ENCODE measurements at regions not wholly inside any gene's neighbourhood (a gene's known extent, or its start where the extent isn't known, plus 50 kb on each side); places are given as distances from the start of the nearest gene placed in this dataset.
A peak's percentile ranks its signal among the peaks of the same experiment; 100 is the strongest.

- Histone ChIP-seq H2AFZ (ENCODE audit: low read length) (no peak overlapping the region), H3K23me2 (ENCODE audit: low read depth, low read length) (no peaks in the 10 kb centered on the region), H3K14ac (ENCODE audit: insufficient read length) (no peak overlapping the region), H2BK20ac (ENCODE audit: low read length) (no peak overlapping the region), H2BK5ac (ENCODE audit: low read depth, low read length) (no peak overlapping the region), H3K4me2 (ENCODE audit: insufficient read depth in 1 of 2, low read depth in 2 of 2, low read length in 2 of 2) (no peak overlapping the region), H3K56ac (replicated peaks; ENCODE audit: insufficient read length, low read depth, low read length) (no peak overlapping the region), H3K4me1 (replicated peaks in 1 of 4; ENCODE audit: control insufficient read depth in 3 of 4, insufficient read depth in 4 of 4, low read length in 3 of 4) (peaks cover 5 to 16% (median 10%) of the 10 kb centered on the region in 4 experiments; a peak in 6 of 7 replicates), H4K8ac (ENCODE audit: extremely low read depth, insufficient read depth, low read length) (no peak overlapping the region), H3K27me3 (replicated peaks in 1 of 4; ENCODE audit: control insufficient read depth in 3 of 4, extremely low read depth in 1 of 4, insufficient read depth in 3 of 4, low read length in 3 of 4) (no peaks in the 10 kb centered on the region), H4K91ac (replicated peaks; ENCODE audit: insufficient read length, low read length) (no peak overlapping the region), H3K9ac (replicated peaks in 1 of 4; ENCODE audit: extremely low read depth in 1 of 4, low read depth in 3 of 4, low read length in 3 of 4) (no peak overlapping the region), H3K27ac (ENCODE audit: low read depth, low read length) (no peak overlapping the region), H3K9me3 (ENCODE audit: insufficient read depth in 2 of 2, low read depth in 1 of 2, low read length in 1 of 2) (no peaks in the 10 kb centered on the region), H2BK12ac (ENCODE audit: low read depth, low read length) (no peak overlapping the region), H3K79me2 (ENCODE audit: control insufficient read depth in 1 of 2, insufficient read depth in 2 of 2, low read length in 2 of 2) (no peaks in the 10 kb centered on the region), H3K79me1 (ENCODE audit: low read depth, low read length) (no peaks in the 10 kb centered on the region; the same call in 1 of the 2 replicates), H2BK120ac (replicated peaks; ENCODE audit: low read depth, low read length) (peak overlapping the region; percentile 47), H2BK15ac (ENCODE audit: low read length) (no peak overlapping the region), H3K36me3 (ENCODE audit: control insufficient read depth in 2 of 4, insufficient read depth in 4 of 4, low read length in 3 of 4) (no peaks in the 10 kb centered on the region), H4K20me1 (replicated peaks in 1 of 2; ENCODE audit: control insufficient read depth in 1 of 2, insufficient read depth in 2 of 2, low read length in 2 of 2) (peaks cover 0 to 9% of the 10 kb centered on the region in 2 experiments), H3K18ac (ENCODE audit: extremely low read depth, low read length) (peak overlapping the region; percentile 35; the same call in 1 of the 2 replicates), H3K4me3 (ENCODE audit: extremely low read depth in 1 of 4, insufficient read depth in 2 of 4, low read depth in 3 of 4, low read length in 4 of 4) (no peak overlapping the region), H2AK5ac (ENCODE audit: low read depth, low read length) (no peak overlapping the region), H4K5ac (ENCODE audit: insufficient read length, low read depth, low read length) (no peak overlapping the region), H3K4ac (replicated peaks; ENCODE audit: insufficient read length, low read depth, low read length) (no peak overlapping the region), H3K23ac (ENCODE audit: insufficient read length) (no peak overlapping the region)
- ChIA-PET CTCF (ENCODE audit: partially characterized antibody) (interaction anchor here (0.6 kb wide), 1 partner anchor 106 kb away, joined by 3 read pairs; no protein-coding TSS in a partner anchor), POLR2A (ENCODE audit: partially characterized antibody) (interaction anchor here (0.8 kb wide), 1 partner anchor 11 kb away, joined by 3 read pairs; no protein-coding TSS in a partner anchor)
- FAIRE-seq (no peak), DNase-seq (ENCODE audit: low read depth in 1 of 2, low spot score in 2 of 2) (no peak)
- WGBS, 2 experiments (ENCODE audit: extremely low coverage in 1 of 2, insufficient coverage in 1 of 2, insufficient read length in 1 of 2, insufficient replicate concordance in 2 of 2, low coverage in 1 of 2, low lambda C conversion rate in 2 of 2, missing lambda C conversion rate in 1 of 2), result 80% methylated on average over 9 of the region's 9 CpGs; no CpG with 5 or more reads in 1 of the 2 experiments
- TF ChIP-seq BACH1 (IDR thresholded peaks at IDR 0.05; ENCODE audit: low read length) (peak; percentile 60; the same call in 1 of the 2 replicates), CHD1 (IDR thresholded peaks at IDR 0.05; ENCODE audit: low read depth, low read length) (no peak), SIRT6 (IDR thresholded peaks at IDR 0.05; ENCODE audit: low read length) (no peak), BRCA1 (IDR thresholded peaks at IDR 0.05; ENCODE audit: low read depth, low read length) (no peak), POLR2A (IDR thresholded peaks at IDR 0.05; ENCODE audit: control extremely low read depth in 1 of 2, low read depth in 2 of 2, low read length in 2 of 2) (no peak), JUND (IDR thresholded peaks at IDR 0.05; ENCODE audit: low read length) (no peak), SP2 (IDR thresholded peaks at IDR 0.05; ENCODE audit: low read length) (no peak), FOSL1 (IDR thresholded peaks at IDR 0.05; ENCODE audit: insufficient read depth, low read depth, low read length) (no peak), GTF2F1 (IDR thresholded peaks at IDR 0.05; ENCODE audit: borderline replicate concordance, low read depth, low read length) (no peak), MAFK (IDR thresholded peaks at IDR 0.05; ENCODE audit: low read depth, low read length) (0 out of 2 replicates have a peak, but pooled peaks have one; percentile 22), CREB1 (IDR thresholded peaks at IDR 0.05) (no peak)
Measured at GRCh38 chr9:652914-653313, 188.6 kb upstream of the DMRT1 start.

All from H1 (cell line).